HG02571 (cell line): ENCODE measurements at regions not wholly inside any gene's neighbourhood (a gene's known extent, or its start where the extent isn't known, plus 50 kb on each side); places are given as distances from the start of the nearest gene placed in this dataset.
"Not testable (repeated sequence)": the region's sequence is repeated elsewhere in the genome, so short reads cannot be mapped to it uniquely, and the experiment has no call there.

Experiments
- ATAC-seq: cut with Tn5 transposase; IDR thresholded peaks from one replicate; pipeline ENCODE4 v1.9.1; 2021; ENCODE audit warnings: mild to moderate bottlenecking, moderate library complexity; ENCODE audit not compliant: unreplicated experiment

GRCh38 chr1:56092684-56093570 lies 486.4 kb downstream of the PLPP3 start:
- ATAC-seq, result no peak

- not testable (repeated sequence) for ATAC-seq
Measured at GRCh38 chr1:56089826-56090225, 489.5 kb downstream of the PLPP3 start.

GRCh38 chr1:56084246-56084645 lies 495.1 kb downstream of the PLPP3 start:
- no peak for ATAC-seq

GRCh38 chr1:56081736-56082135 lies 497.6 kb downstream of the PLPP3 start:
- ATAC-seq, result no peak

GRCh38 chr1:56081173-56081572 lies 498.2 kb downstream of the PLPP3 start:
- no peak for ATAC-seq

GRCh38 chr1:56080123-56080522 lies 499.2 kb downstream of the PLPP3 start:
- ATAC-seq, result no peak

GRCh38 chr1:56079391-56079790 lies 500.0 kb downstream of the PLPP3 start:
- ATAC-seq, result no peak

GRCh38 chr1:56077206-56077605 lies 502.2 kb downstream of the PLPP3 start:
- no peak for ATAC-seq

- ATAC-seq, result no peak
Measured at GRCh38 chr1:56074007-56074651, 505.2 kb downstream of the PLPP3 start.

- no peak for ATAC-seq
Measured at GRCh38 chr1:56073614-56074006, 505.8 kb downstream of the PLPP3 start.

GRCh38 chr1:56073206-56073605 lies 506.2 kb downstream of the PLPP3 start:
- no peak for ATAC-seq

GRCh38 chr1:56072310-56072709 lies 507.1 kb downstream of the PLPP3 start:
- ATAC-seq, result no peak

GRCh38 chr1:56071351-56071750 lies 508.0 kb downstream of the PLPP3 start:
- ATAC-seq, result no peak

- no peak for ATAC-seq
Measured at GRCh38 chr1:56070601-56071000, 508.8 kb downstream of the PLPP3 start.

- no peak for ATAC-seq
Measured at GRCh38 chr1:56069824-56070223, 509.5 kb downstream of the PLPP3 start.

GRCh38 chr1:56068908-56069307 lies 510.5 kb downstream of the PLPP3 start:
- no peak for ATAC-seq

- no peak for ATAC-seq
Measured at GRCh38 chr1:56068210-56068609, 511.2 kb downstream of the PLPP3 start.

GRCh38 chr1:56065729-56066128 lies 513.6 kb downstream of the PLPP3 start:
- no peak for ATAC-seq

- no peak for ATAC-seq
Measured at GRCh38 chr1:56064705-56065104, 514.7 kb downstream of the PLPP3 start.

GRCh38 chr1:56063461-56063860 lies 515.9 kb downstream of the PLPP3 start:
- ATAC-seq, result no peak

- no peak for ATAC-seq
Measured at GRCh38 chr1:56062625-56063024, 516.7 kb downstream of the PLPP3 start.

- ATAC-seq, result no peak
Measured at GRCh38 chr1:56061824-56062223, 517.5 kb downstream of the PLPP3 start.
